GM21528 (cell line): ENCODE measurements at regions not wholly inside any gene's neighbourhood (a gene's known extent, or its start where the extent isn't known, plus 50 kb on each side); places are given as distances from the start of the nearest gene placed in this dataset.

Experiments
- ATAC-seq: cut with Tn5 transposase; IDR thresholded peaks from one replicate; pipeline ENCODE4 v1.9.1; 2021; ENCODE audit warnings: mild to moderate bottlenecking, moderate library complexity; ENCODE audit not compliant: unreplicated experiment, low FRiP score

- no peak for ATAC-seq
These were observed 160.2 kb downstream of the FAM170A start for GRCh38 chr5:119789406-119790117.

DNA sequence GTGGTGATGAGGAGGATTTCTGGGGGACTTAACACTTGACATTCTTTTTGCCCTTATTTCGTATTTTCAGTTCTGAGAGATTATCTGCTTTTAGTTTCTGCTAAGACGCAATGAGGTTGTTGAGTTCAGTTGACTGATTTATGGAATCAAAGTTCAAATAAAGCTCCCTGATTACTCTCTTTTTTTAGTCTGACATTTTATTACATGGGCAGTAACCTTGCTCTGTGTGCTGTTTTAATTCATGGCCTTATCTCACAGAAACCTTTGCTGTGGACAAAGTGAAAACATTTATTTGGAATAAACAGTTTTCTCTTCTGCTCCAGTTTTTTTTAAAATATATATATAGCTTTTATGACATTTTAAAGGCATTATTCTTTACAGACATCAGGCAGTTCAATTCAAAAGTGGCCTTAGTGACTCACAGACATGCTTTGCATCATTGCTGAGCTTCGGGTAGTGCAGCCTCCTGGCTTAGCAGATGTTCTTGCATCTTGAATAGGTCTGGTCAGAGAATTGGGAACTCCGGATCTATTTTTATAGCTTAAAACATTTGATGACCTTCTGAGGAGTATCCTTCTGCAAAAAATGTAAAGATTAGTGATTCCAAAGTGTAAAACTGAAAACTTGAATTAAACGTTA lies 162.9 kb downstream of the FAM170A start:
- ATAC-seq, result no peak

DNA sequence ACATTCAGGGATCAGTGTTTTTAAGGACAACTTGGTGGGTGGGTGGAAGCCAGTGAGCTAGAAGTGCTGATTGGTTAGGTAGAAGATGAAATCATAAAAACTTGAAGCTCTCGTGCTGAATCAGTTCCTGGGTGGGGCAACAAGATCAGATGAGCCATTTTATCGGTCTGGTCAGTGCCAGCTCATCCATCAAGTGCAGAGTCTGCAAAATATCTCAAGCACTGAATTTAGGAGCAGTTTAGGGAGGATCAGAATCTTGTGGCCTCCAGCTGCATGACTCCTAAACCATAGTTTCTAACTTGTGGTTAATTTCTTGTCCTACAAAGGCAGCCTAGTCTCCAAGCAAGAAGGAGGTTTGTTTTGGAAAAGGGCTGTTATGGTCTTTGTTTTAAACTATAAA lies 166.4 kb downstream of the FAM170A start:
- no peak for ATAC-seq

DNA sequence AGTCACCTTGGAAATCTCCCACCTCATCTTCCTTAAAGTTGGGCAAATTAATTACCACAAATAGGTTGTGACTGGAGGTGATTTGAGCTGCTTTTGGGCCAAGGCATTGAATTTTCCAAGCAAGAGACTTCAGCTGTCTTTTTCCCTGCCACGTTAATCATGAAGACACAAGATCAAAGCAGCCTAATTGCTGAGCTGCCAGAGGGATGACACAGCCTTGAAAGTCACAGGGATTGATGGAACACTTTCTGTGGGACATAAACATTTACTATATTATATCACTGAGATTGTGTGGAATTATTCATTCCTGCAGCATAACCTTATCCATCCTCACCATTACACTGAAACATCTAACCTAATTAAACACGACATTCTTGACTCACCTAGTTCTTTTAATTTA lies 172.2 kb downstream of the FAM170A start:
- no peak for ATAC-seq

DNA sequence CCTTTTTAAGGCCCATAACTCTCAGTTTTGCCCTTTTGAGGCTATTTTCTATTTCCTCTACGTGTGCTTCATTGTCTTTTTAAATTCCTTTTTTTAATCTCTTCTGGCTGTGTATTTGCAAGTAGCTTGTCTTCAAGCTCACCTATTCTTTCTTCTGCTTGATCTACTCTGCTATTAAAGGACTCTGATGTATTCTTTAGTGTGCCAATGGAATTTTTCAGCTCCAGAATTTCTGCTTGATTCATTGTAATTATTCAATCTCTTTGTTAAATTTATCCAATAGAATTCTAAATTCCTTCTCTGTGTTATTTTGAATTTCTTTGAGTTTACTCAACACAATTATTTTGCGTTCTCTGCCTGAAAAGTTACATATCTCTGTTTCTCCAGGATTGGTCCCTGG lies 178.7 kb downstream of the FAM170A start:
- ATAC-seq, result no peak

GRCh38 chr5:119808474-119808873 lies 179.1 kb downstream of the FAM170A start:
- ATAC-seq, result no peak

- no peak for ATAC-seq
These were observed 180.9 kb downstream of the FAM170A start for GRCh38 chr5:119810217-119810616.

DNA sequence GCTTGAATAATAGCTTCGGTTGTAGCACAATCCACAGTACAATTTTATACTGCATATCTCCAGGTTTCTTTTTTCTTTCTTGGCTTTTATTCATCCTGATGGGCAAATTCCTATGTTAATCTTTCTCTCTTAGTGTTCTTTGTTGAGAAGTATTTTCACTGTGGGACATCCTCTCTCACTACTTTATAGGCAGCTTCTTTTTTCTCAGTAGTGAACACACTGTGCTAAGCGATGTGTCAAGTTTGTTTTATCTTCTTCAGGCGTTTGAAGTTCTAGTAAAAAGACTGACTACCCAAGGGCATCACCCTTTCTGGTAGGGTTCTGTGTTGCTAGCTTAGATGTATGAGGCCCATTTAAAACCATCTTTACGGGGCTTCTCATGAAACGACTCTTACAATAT lies 182.1 kb downstream of the FAM170A start:
- no peak for ATAC-seq

DNA sequence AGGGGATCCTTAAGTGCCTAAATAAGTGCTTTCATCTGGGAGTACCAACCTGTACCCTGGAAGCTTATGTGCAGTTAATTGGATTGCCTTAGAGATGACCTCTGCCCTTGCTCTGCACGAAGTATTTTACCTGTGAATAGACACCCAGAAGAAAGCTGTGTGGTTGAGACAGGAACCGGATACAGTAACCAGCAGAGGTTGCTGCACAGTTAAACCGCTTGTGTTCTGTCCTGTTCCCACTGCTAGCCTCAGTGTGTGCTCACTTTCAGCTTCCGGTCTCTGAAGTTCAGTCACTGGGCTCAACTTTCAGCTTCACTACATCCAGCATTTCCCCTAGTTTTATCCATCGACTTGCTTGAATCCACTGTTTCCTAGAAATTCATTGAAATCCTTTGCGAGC lies 185.3 kb downstream of the FAM170A start:
- ATAC-seq, result no peak

GRCh38 chr5:119816055-119816454 lies 186.7 kb downstream of the FAM170A start:
- no peak for ATAC-seq

DNA sequence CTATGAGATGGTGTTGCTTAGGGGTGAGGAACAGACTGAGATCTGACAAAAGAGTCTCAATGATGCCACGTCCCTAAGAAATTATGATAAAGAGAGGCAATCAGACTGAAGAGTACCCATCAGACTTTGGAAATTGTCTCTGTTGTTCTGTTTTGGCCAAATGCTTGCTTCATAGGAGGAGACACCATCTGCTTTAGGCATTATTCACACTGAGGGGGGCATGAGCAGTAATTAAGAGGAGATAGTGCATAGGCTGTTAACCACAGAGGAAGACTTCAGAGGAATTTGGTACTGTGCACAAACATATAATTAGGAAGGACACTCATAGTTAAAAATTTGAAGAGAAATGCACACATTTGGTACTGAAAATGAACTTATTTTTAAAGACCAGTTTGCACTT lies 190.7 kb downstream of the FAM170A start:
- no peak for ATAC-seq

DNA sequence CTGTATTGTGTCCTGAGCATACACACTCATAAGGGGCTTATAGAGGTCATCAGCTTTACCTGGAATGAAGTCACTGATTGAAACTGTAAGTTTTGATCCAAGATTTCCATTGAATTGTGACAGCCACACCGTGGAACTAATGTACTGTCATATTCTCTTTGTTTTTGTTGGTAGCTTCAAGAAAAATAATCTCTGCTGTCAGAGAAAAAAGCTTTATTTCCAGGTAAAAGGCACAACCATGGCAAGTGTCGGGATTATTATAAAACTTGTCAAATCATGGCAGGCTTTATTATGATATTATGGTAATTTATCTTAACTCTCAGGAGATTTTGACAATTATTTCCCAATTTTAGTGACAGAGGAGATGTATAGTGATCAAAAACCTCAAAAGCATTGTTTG lies 191.2 kb downstream of the FAM170A start:
- no peak for ATAC-seq

GRCh38 chr5:119828541-119828940 lies 199.2 kb downstream of the FAM170A start:
- no peak for ATAC-seq

DNA sequence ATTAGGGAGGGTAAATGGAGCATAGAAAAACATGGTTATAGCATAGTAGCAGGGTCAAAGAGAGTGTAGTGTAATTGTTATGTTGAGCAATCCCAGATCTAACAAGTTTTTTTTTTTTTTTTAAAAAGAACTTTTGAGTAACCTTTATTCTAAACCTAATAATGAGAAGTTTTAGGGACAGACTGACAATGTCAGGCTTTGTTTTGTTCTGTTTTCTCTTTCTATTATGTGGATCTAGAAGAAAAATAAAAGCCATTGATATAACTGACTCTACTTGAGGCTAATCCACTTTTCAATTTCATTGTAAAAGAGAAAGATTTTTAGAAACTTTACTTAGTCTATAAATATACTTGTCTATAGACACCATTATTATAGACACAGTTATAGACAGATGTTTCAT lies 200.0 kb downstream of the FAM170A start:
- ATAC-seq, result no peak

DNA sequence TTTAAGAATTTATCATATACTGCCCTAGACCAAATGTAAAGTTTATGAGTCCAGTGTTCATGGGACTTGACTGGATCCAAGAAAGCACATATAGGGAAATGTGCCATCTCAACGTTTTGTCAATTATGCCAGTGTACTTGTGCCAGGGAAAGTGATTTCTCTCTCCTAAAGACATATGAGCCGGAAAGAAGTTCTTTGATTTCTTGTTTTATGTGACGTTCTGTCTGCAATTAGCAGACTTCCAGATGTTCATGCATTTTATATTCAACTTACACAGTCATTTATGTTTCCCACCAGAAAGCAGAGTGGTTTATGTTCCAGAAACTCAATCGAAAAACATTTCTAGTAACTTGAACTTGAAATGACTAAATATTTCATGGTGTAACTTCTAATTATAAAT lies 203.8 kb downstream of the FAM170A start:
- no peak for ATAC-seq

DNA sequence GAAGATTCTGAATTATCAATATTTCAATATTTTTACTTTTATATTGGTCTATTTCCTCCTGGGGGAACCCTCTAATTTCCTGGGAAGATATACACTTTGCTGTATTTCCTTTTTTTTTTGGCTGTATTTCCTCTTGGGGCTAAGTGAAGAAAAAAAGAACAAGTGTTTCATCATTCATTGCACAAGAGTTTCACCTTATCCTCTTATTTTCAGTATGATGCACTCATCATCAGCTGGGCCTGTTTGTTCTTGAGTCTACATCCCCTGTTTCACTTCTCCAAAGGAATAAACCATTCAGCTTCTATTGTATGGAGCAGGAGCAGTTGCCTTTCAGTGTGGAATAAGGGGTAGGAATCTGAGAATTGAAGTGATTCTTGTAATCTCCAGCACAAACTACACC lies 210.8 kb downstream of the FAM170A start:
- ATAC-seq, result no peak

DNA sequence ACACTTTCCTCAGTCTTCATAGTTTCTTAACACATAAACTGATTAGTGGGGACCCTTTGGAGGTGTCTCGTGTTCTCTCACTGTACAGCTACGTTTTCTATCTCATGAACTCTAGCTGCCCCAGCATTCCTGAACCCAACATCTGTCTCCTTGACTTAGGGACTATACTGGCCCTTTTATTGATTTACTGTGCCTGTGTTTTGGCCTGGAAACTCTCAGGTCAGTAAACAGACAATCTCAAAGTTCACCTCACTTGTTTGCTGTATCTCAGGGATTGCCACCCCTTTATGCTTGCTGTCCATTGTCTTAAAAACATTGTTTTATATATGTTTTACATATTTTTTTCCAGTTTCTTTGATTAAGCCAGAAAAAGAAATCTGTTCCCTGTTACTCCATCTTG lies 222.8 kb downstream of the FAM170A start:
- ATAC-seq, result no peak

GRCh38 chr5:119860463-119860862 lies 231.1 kb downstream of the FAM170A start:
- no peak for ATAC-seq

- ATAC-seq, result no peak
These were observed 233.3 kb downstream of the FAM170A start for GRCh38 chr5:119862619-119863018.

DNA sequence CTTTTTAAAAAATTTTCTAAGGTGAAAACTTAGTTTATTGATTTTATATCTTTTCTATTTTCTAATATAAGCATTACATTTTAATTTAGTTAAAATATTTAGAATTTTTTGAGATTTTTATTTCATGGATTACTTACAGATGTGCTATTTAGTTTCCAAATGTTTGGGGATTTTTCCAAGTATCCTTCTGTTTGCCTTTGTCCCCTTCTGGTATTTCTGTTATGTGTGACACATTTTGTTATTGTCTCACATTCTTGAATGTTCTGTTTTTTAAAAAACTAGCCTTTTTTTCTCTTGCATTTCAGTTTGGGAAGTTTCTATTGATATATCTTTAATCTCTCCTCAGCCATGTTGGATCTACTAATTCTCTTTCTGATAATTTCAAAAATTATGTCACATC lies 234.9 kb downstream of the FAM170A start:
- ATAC-seq, result no peak

DNA sequence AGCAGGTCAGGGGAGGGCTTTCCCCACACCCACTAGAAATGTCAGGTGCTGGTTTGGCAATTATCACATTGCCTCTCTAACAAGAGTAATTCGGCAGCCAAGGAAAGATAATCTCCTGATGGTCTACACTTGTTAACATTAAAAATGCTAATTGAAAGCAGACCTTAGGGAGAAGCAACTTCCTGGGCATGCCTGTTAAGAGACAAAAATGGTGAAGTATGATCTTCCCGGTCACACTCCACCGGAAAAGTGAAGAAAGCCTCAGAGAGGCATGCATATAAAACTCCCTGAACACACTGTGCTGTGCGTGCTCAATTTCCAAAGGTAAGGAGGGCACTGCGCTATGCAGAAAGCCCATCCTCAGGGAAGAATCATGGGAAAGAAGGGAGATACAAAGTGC lies 244.3 kb downstream of the FAM170A start:
- ATAC-seq, result no peak

- ATAC-seq, result no peak
These were observed 247.2 kb downstream of the FAM170A start for GRCh38 chr5:119876522-119876921.
